CD4-positive, alpha-beta T cell treated with Interleukin-1 beta for 1 hour (primary cell): ENCODE measurements at regions not wholly inside any gene's neighbourhood (a gene's known extent, or its start where the extent isn't known, plus 50 kb on each side); places are given as distances from the start of the nearest gene placed in this dataset.
A peak's percentile ranks its signal among the peaks of the same experiment; 100 is the strongest.
"Not testable (repeated sequence)": the region's sequence is repeated elsewhere in the genome, so short reads cannot be mapped to it uniquely, and the experiment has no call there.

Source experiments
- DNase-seq, 2 donors: peaks; one replicate each; pipeline ENCODE4 v3.0.0-alpha.2; 2020 to 2022

- DNase-seq: not testable (repeated sequence)
These were observed 72.7 kb upstream of the COBL start for GRCh38 chr7:51389216-51389812.

- not testable (repeated sequence) for DNase-seq
These were observed 71.6 kb upstream of the COBL start for GRCh38 chr7:51388241-51388640.

- not testable (repeated sequence) for DNase-seq
These were observed 70.4 kb upstream of the COBL start for GRCh38 chr7:51386806-51387568.

GRCh38 chr7:51386184-51386583, 69.6 kb upstream of the COBL start:
- DNase-seq: not testable (repeated sequence)

- DNase-seq: not testable (repeated sequence)
These were observed 65.6 kb upstream of the COBL start for GRCh38 chr7:51382243-51382642.

- DNase-seq: no peak
These were observed 59.9 kb upstream of the COBL start for GRCh38 chr7:51376420-51377092.

GRCh38 chr7:51374936-51375335, 58.3 kb upstream of the COBL start:
- no peak for DNase-seq

- DNase-seq: not testable (repeated sequence)
These were observed 57.0 kb upstream of the COBL start for GRCh38 chr7:51373607-51374006.

GRCh38 chr7:51369746-51370145, 53.1 kb upstream of the COBL start:
- DNase-seq: no peak

- not testable (repeated sequence) for DNase-seq
These were observed 52.6 kb upstream of the COBL start for GRCh38 chr7:51369228-51369627.

- DNase-seq: no peak
These were observed 51.7 kb upstream of the COBL start for GRCh38 chr7:51368334-51368733.

GRCh38 chr7:51367614-51367968, 51.0 kb upstream of the COBL start:
- DNase-seq: no peak

- DNase-seq: peak in 1 of 2 donors; percentile 3
These were observed 50.5 kb upstream of the COBL start for GRCh38 chr7:51366930-51367613.
